GM12872 (cell line): ENCODE measurements at regions not wholly inside any gene's neighbourhood (a gene's known extent, or its start where the extent isn't known, plus 50 kb on each side); places are given as distances from the start of the nearest gene placed in this dataset.

Experiments used
- TF ChIP-seq, protein P1 (sequence below): IDR thresholded peaks from 3 replicates; pipeline ENCODE4 v1.5.1; 2011; ENCODE audit warnings: low read depth, mild to moderate bottlenecking, low read length, moderate library complexity; ENCODE audit not compliant: insufficient read depth

DNA sequence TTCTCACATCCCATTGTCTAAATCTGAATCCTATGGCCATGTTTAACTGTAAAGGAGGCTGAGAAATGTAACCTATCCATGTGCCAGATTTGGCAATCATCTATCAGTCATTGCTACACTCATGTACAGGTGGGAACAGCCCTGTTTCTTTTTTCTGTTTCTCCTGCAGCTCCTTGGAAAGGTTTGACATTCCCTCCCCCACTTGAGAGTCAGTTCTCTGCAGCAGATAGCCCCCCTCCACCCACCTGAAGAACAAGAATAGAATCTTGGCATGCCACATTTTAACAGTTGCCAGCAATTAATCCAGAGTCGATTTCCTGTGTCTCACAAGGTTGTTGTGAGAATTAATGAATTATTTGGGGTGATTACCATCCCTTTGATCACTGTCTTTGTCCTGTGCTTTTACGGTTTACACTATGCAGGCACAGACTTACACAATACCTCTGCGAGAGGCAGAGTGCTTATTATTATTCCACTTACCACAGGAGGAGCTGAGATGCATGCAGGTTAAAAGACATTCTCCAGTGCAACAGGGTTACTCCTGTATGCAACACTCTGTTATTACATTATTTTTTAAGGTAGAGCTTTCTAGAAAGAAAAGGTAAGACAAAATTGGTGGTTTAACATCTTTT lies 351.0 kb upstream of the THRB start:
- TF ChIP-seq, protein P1, sequence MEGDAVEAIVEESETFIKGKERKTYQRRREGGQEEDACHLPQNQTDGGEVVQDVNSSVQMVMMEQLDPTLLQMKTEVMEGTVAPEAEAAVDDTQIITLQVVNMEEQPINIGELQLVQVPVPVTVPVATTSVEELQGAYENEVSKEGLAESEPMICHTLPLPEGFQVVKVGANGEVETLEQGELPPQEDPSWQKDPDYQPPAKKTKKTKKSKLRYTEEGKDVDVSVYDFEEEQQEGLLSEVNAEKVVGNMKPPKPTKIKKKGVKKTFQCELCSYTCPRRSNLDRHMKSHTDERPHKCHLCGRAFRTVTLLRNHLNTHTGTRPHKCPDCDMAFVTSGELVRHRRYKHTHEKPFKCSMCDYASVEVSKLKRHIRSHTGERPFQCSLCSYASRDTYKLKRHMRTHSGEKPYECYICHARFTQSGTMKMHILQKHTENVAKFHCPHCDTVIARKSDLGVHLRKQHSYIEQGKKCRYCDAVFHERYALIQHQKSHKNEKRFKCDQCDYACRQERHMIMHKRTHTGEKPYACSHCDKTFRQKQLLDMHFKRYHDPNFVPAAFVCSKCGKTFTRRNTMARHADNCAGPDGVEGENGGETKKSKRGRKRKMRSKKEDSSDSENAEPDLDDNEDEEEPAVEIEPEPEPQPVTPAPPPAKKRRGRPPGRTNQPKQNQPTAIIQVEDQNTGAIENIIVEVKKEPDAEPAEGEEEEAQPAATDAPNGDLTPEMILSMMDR, result no peak

DNA sequence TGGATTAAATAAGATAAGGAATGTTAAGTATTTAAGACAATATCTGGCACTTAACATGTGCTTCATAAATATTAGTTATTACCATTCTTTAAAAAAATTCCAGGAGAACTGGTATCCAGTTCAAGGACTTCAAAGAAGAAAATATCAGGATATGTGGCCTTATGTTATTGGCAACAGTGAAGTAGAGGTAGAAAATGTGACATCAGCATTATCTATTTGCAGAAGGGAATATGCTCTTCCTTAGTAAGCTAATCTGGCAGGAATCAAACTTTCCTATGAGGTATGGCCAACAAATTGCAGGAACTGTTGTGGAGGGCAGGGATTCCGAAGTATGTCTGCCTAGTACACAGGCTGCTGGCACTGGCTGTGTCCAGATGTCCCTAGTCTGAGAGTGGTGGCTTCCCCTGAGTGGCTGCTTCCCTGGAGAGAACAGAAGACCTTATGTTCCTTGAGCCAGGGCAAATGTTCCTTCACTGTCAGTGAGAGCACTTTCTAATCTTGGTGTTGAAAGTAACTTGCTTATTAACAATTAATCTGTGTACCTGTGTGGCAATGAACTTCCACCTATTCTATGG lies 351.7 kb upstream of the THRB start:
- TF ChIP-seq, protein P1, result no peak

DNA sequence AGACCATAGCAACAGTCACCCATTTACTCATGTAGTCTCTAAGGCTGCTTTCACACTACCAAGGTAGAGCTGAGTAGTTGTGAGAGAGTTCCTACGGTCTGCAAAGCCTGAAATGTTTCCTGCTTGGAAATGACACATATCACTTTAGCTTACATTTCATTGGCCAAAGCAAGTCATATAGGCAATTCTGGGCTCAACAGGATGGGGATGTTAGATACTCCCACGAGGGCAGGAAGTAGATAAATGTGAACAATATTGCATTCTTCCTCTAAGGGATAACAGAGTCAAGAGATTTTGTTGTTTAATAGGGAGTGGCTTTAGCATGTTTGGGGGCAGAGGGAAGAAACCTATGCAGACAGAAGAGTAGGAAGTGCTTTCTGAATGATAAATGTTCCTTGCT lies 355.6 kb upstream of the THRB start:
- TF ChIP-seq, protein P1, result no peak

DNA sequence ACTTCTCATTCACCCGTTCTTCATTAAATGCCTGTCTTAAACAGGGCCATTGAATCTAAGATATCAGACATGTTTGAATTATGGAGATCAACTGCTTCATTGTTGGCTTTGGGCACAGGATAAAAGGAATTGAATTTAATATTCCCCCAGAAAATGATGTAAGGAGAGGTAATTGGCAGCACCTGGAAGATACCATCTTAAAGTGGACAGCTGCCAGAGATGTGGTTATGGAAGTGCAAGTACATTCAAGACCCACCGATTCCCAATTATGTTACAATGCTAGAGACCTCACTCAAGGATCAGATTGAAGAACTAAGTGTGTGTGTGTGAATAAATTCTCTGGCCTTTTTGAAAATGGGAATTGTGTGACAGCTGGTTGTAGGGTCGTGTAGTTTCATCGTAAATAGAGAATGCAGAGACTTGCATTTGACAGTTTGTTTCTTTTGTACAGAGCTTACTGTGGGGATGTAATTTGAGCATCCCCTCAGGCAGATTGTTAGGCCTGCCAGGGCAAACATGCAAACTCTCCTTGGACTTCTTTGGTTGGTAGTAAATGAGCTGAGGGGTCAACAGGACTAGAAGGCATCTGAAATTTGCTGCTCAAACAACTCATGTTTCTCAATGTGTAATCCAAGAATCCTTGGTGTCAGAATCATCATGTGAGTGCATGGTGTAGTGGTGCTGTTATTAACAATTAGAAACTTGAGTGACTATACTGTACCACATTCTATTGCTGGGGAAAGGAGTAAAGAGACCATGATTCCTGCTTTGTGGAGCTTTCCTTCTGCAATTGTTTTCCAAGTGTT lies 359.2 kb upstream of the THRB start:
- TF ChIP-seq, protein P1, result no peak

DNA sequence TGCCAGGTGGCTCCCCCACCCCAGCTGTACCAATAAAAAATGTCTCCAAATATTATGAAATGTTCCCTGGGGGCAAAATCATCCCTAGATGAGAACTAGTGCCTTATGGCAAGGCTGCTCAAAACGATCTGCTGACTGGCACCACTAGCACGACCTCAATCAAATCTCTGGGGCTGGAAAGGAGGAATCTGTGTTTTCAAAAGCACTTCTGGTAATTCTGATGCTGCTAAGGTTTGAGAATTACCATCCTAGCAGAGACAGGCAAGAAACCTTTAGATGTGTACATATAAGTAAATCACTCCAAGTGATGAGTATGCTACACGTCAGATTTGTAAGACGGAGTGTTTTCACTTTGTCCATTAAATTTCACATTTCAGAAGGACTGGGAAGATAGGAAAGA lies 360.1 kb upstream of the THRB start:
- TF ChIP-seq, protein P1, result no peak

DNA sequence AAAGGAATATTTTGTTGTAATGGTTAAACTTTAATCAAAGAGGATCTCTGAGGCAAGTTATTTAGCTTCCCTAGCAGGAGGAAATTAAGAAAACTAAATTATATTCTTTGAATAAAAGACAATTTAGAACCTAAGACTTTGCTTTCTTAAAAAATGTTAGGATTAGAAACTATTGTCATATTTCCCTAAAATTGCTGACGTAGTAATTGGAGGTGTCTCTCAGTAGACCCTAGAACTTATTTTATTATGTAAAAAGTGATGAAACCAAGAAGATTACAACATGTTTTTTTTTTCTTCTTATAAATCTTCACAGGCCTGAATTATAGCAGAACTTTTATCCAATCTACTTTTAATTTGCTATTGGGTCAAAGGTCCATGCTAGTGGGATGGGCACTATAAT lies 363.3 kb upstream of the THRB start:
- TF ChIP-seq, protein P1, result no peak

DNA sequence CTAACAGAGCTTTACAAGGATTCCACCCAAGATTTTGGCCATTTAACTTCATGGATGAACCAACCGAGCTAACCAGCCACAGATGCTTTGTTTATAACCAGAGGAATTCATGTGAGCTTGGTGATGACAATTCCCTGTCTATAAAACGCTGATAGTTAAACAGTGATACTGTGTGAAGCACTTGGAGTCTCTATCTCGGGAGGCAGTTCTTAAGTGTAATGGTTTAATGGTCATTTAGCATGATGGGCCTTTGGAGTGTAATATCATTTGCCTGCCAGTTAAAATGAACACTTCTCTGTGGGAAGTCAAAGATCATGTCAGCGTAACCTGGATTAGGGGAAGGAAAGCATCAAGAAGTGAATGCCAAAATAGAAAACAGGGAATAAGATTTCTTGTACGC lies 368.6 kb upstream of the THRB start:
- TF ChIP-seq, protein P1, result no peak
